GM19463 (cell line): ENCODE measurements at regions not wholly inside any gene's neighbourhood (a gene's known extent, or its start where the extent isn't known, plus 50 kb on each side); places are given as distances from the start of the nearest gene placed in this dataset.
"Not testable (repeated sequence)": the region's sequence is repeated elsewhere in the genome, so short reads cannot be mapped to it uniquely, and the experiment has no call there.

Source experiments
- ATAC-seq: cut with Tn5 transposase; IDR thresholded peaks from one replicate; pipeline ENCODE4 v1.9.1; 2021; ENCODE audit warnings: mild to moderate bottlenecking, moderate library complexity; ENCODE audit not compliant: unreplicated experiment

- ATAC-seq, result no peak
Observed at GRCh38 chr5:75951716-75952115, 131.5 kb upstream of the SV2C start.

GRCh38 chr5:75951158-75951557, 132.0 kb upstream of the SV2C start:
- ATAC-seq, result no peak

- no peak for ATAC-seq
Observed at GRCh38 chr5:75948438-75948837, 134.7 kb upstream of the SV2C start.

- no peak for ATAC-seq
Observed at GRCh38 chr5:75940418-75940817, 142.8 kb upstream of the SV2C start.

GRCh38 chr5:75935572-75935971, 147.6 kb upstream of the SV2C start:
- no peak for ATAC-seq

- ATAC-seq, result no peak
Observed at GRCh38 chr5:75933489-75933888, 149.7 kb upstream of the SV2C start.

- ATAC-seq, result no peak
Observed at GRCh38 chr5:75931175-75931574, 152.0 kb upstream of the SV2C start.

GRCh38 chr5:75928992-75929391, 154.2 kb upstream of the SV2C start:
- no peak for ATAC-seq

GRCh38 chr5:75922480-75922879, 160.7 kb upstream of the SV2C start:
- ATAC-seq, result no peak

GRCh38 chr5:75921011-75921410, 162.2 kb upstream of the SV2C start:
- ATAC-seq, result no peak

GRCh38 chr5:75916144-75916543, 167.0 kb upstream of the SV2C start:
- ATAC-seq, result no peak

- no peak for ATAC-seq
Observed at GRCh38 chr5:75909223-75909622, 174.0 kb upstream of the SV2C start.

- no peak for ATAC-seq
Observed at GRCh38 chr5:75907651-75908050, 175.5 kb upstream of the SV2C start.

GRCh38 chr5:75894482-75894881, 177.2 kb upstream of the POC5 start:
- ATAC-seq, result no peak

- ATAC-seq, result no peak
Observed at GRCh38 chr5:75891736-75892135, 174.5 kb upstream of the POC5 start.

GRCh38 chr5:75891020-75891419, 173.8 kb upstream of the POC5 start:
- no peak for ATAC-seq

- ATAC-seq, result no peak
Observed at GRCh38 chr5:75890546-75890945, 173.3 kb upstream of the POC5 start.

GRCh38 chr5:75886706-75887105, 169.5 kb upstream of the POC5 start:
- no peak for ATAC-seq

- ATAC-seq, result no peak
Observed at GRCh38 chr5:75885849-75886596, 168.8 kb upstream of the POC5 start.

- ATAC-seq, result no peak
Observed at GRCh38 chr5:75885321-75885720, 168.1 kb upstream of the POC5 start.

- ATAC-seq, result no peak
Observed at GRCh38 chr5:75869891-75870290, 152.7 kb upstream of the POC5 start.

- no peak for ATAC-seq
Observed at GRCh38 chr5:75862872-75863271, 145.6 kb upstream of the POC5 start.

- ATAC-seq, result not testable (repeated sequence)
Observed at GRCh38 chr5:75859621-75860020, 142.4 kb upstream of the POC5 start.
